Activated B cell treated with CpG ODN at 0.5 μM for 24 hours (primary cell): ENCODE measurements at regions not wholly inside any gene's neighbourhood (a gene's known extent, or its start where the extent isn't known, plus 50 kb on each side); places are given as distances from the start of the nearest gene placed in this dataset.
"Not testable (repeated sequence)": the region's sequence is repeated elsewhere in the genome, so short reads cannot be mapped to it uniquely, and the experiment has no call there.

Experiments used
- ATAC-seq: fragments of 200-7000 bp; cut with Tn5 transposase; one replicate; pipeline ENCODE4 v1.10.0; 2021; ENCODE audit warnings: low read depth, mild to moderate bottlenecking, moderate library complexity
- CTCF ChIA-PET: fragments of 350-600 bp; sonication (Branson Sonifier 250); formaldehyde crosslinking; loops from one replicate; lab custom pipeline; 2021; ENCODE audit warnings: antibody characterized with exemption; lab: Charles Lee
- POLR2A ChIA-PET: fragments of 350-600 bp; sonication (Branson Sonifier 250); formaldehyde crosslinking; loops from one replicate; lab custom pipeline; 2021; ENCODE audit warnings: antibody characterized with exemption; lab: Charles Lee
- DNase-seq: peaks from one replicate; pipeline ENCODE4 v3.0.0; 2022
- H3K27ac Mint-ChIP-seq: one replicate; pipeline ENCODE4 v1.8.0; 2020; ENCODE audit warnings: mixed read lengths
- H3K27me3 Mint-ChIP-seq: one replicate; pipeline ENCODE4 v1.8.0; 2021; ENCODE audit warnings: mixed read lengths
- H3K36me3 Mint-ChIP-seq: one replicate; pipeline ENCODE4 v1.8.0; 2021; ENCODE audit warnings: low read depth, mixed read lengths
- H3K4me1 Mint-ChIP-seq: one replicate; pipeline ENCODE4 v1.8.0; 2021; ENCODE audit warnings: mixed read lengths
- H3K4me3 Mint-ChIP-seq: one replicate; pipeline ENCODE4 v1.8.0; 2020; ENCODE audit warnings: mild to moderate bottlenecking, mixed read lengths
- H3K9me3 Mint-ChIP-seq: one replicate; pipeline ENCODE4 v1.8.0; 2020; ENCODE audit warnings: mixed read lengths
- intact Hi-C: fragments of 100-400 bp; cut with micrococcal nuclease; formaldehyde crosslinking; loops from one replicate; pipeline ENCODE4 v1.15.1; 2024

GRCh38 chr3:75430406-75430805 lies 233.7 kb upstream of the FRG2C start:
- ATAC-seq, H3K4me3 Mint-ChIP-seq, intact Hi-C loops, H3K27ac Mint-ChIP-seq, POLR2A ChIA-PET, H3K27me3 Mint-ChIP-seq, DNase-seq, H3K4me1 Mint-ChIP-seq, H3K9me3 Mint-ChIP-seq: not testable (repeated sequence)
- H3K36me3 Mint-ChIP-seq: peaks cover 62% of the 10 kb centered on the region
- CTCF ChIA-PET: interaction anchor here (1.1 to 2.5 kb wide), 2 partner anchors 68 to 238 kb away, joined by 3 to 9 read pairs; no protein-coding TSS in a partner anchor

- H3K27me3 Mint-ChIP-seq, ATAC-seq, POLR2A ChIA-PET, DNase-seq, CTCF ChIA-PET, H3K27ac Mint-ChIP-seq, H3K9me3 Mint-ChIP-seq, intact Hi-C loops, H3K4me3 Mint-ChIP-seq: not testable (repeated sequence)
- H3K4me1 Mint-ChIP-seq: peaks cover 11% of the 10 kb centered on the region
- H3K36me3 Mint-ChIP-seq: peaks cover 55% of the 10 kb centered on the region
Measured at GRCh38 chr3:75431120-75431519, 233.0 kb upstream of the FRG2C start.

GRCh38 chr3:75432466-75432865 lies 231.7 kb upstream of the FRG2C start:
- H3K9me3 Mint-ChIP-seq, H3K27ac Mint-ChIP-seq, intact Hi-C loops, ATAC-seq, H3K27me3 Mint-ChIP-seq, POLR2A ChIA-PET, CTCF ChIA-PET, H3K4me3 Mint-ChIP-seq, DNase-seq: not testable (repeated sequence)
- H3K36me3 Mint-ChIP-seq: peaks cover 43% of the 10 kb centered on the region
- H3K4me1 Mint-ChIP-seq: peaks cover 13% of the 10 kb centered on the region

- ATAC-seq, H3K4me3 Mint-ChIP-seq, H3K27me3 Mint-ChIP-seq, POLR2A ChIA-PET, CTCF ChIA-PET, intact Hi-C loops, DNase-seq, H3K27ac Mint-ChIP-seq, H3K9me3 Mint-ChIP-seq: not testable (repeated sequence)
- Mint-ChIP-seq H3K36me3 (peaks cover 39% of the 10 kb centered on the region), H3K4me1 (peaks cover 13% of the 10 kb centered on the region)
Measured at GRCh38 chr3:75432885-75433284, 231.2 kb upstream of the FRG2C start.

GRCh38 chr3:75433295-75433694 lies 230.8 kb upstream of the FRG2C start:
- POLR2A ChIA-PET: not testable (repeated sequence)
- peak overlapping the region; percentile 19 for H3K4me3 Mint-ChIP-seq

GRCh38 chr3:75434276-75434912 lies 229.7 kb upstream of the FRG2C start:
- Mint-ChIP-seq H3K36me3 (peaks cover 27% of the 10 kb centered on the region), H3K4me1 (peaks cover 13% of the 10 kb centered on the region), H3K4me3 (peak overlapping the region; percentile 98), H3K27ac (peak overlapping the region; percentile 82)
- DNase-seq, H3K9me3 Mint-ChIP-seq, H3K27me3 Mint-ChIP-seq, CTCF ChIA-PET, intact Hi-C loops, ATAC-seq: not testable (repeated sequence)
- POLR2A ChIA-PET: interaction anchor here (1.3 kb wide), 1 partner anchor 12 kb away, joined by 3 read pairs; no protein-coding TSS in a partner anchor

More at GRCh38 chr3:75433295-75433694, 230.8 kb upstream of the FRG2C start:
- intact Hi-C loops, H3K9me3 Mint-ChIP-seq, DNase-seq, ATAC-seq, H3K27me3 Mint-ChIP-seq, CTCF ChIA-PET: not testable (repeated sequence)
- H3K27ac Mint-ChIP-seq: peak overlapping the region; percentile 12
- peaks cover 13% of the 10 kb centered on the region for H3K4me1 Mint-ChIP-seq
- peaks cover 35% of the 10 kb centered on the region for H3K36me3 Mint-ChIP-seq

DNA sequence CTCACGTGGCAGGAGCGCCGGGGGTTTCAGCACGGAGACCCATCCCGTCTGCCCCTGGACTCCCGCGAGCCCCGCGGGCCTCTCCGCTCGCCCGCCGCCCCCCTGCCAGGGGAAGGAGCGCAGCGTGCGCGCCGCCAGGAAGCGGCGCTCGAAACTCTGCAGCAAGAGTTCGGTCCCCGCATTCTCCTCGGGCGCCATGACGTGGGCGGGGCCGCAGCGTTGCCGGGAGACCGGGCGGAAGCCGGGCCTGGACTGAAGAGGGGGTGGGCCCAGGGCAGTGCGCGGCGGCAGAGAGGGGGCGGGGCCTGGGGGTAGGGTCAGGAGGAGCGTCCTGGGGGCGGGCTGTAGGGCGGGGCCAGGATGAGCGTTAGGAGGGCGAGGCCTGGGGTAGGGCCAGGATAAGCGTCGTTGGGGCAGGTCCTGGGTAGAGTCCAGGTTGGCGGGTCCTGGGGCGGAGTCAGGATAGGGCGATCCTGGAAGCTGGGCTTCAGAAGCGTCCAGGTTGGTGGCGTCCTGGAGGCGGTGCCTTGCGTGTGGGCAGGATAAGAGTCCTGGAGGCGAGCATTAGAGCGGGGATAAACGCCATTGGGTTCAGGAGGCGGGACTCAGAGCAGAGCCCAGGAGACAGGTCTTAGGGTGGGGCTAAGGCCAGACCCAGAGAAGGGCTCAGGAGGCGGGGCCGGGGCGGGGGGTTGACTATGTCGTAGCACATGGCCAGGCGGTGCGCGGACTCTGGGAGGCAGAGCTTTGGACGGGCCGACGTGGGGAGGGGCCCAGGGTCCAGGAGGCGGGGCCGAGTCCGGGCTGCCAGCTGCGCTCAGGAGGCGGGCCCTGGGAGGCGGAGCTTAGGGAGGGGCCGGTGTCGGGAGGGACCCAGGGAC lies 229.0 kb upstream of the FRG2C start:
- H3K9me3 Mint-ChIP-seq, CTCF ChIA-PET, H3K27me3 Mint-ChIP-seq: not testable (repeated sequence)
- POLR2A ChIA-PET: interaction anchor here (1.3 kb wide), 1 partner anchor 13 kb away, joined by 3 read pairs; no protein-coding TSS in a partner anchor
- H3K36me3 Mint-ChIP-seq: peaks cover 22% of the 10 kb centered on the region
- peak overlapping the region; percentile 98 for H3K4me3 Mint-ChIP-seq
- DNase-seq (peak; percentile 98), ATAC-seq (peak; percentile 100)
- H3K27ac Mint-ChIP-seq: peak overlapping the region; percentile 100
- peaks cover 13% of the 10 kb centered on the region for H3K4me1 Mint-ChIP-seq
- intact Hi-C loops: loop anchor here (1.0 to 5.0 kb wide), 2 partner anchors 207 to 350 kb away; partner anchors contain the start of gene ZNF717

DNA sequence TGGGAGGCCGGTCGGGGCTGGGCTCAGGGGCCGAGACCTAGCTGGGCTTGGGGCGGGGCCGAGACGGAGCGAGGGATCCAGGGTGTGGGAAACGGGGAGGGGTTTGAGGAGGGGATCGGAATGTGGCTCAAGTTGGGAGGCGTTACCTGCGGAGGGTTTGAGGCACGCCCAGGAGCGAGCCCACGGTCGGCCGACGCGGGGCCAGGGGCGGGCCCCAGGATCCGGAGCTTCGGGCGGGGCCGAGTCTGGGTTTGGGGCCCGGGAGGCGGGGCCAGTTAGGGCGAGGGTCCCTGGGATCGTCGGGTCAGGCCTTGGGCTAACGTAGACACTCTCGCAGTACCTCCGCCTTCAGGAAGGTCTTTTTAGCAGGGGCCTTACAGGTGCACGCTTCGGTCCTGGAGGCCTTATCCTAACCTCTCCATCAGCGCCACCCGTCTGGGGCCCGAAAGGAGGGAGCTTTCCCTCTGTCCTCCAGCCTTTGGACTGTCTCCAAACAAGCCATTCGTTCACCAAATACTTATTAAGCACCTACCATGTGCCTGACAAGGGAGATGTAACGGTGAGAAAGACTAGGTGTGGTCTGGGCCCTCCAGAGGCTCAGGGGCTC lies 228.2 kb upstream of the FRG2C start:
- Mint-ChIP-seq H3K4me1 (peaks cover 13% of the 10 kb centered on the region), H3K27ac (peak overlapping the region; percentile 100), H3K36me3 (peaks cover 15% of the 10 kb centered on the region), H3K4me3 (peak overlapping the region; percentile 98)
- CTCF ChIA-PET, ATAC-seq, H3K9me3 Mint-ChIP-seq, DNase-seq, H3K27me3 Mint-ChIP-seq: not testable (repeated sequence)
- intact Hi-C loops: loop anchor here (1.0 to 5.0 kb wide), 2 partner anchors 206 to 349 kb away; partner anchors contain the start of gene ZNF717
- POLR2A ChIA-PET: interaction anchor here (0.6 to 1.3 kb wide), 2 partner anchors 12 to 14 kb away, joined by 3 to 16 read pairs; no protein-coding TSS in a partner anchor

GRCh38 chr3:75440986-75441385 lies 223.1 kb upstream of the FRG2C start:
- H3K4me3 Mint-ChIP-seq, ATAC-seq, H3K27me3 Mint-ChIP-seq, H3K9me3 Mint-ChIP-seq, CTCF ChIA-PET, H3K27ac Mint-ChIP-seq, DNase-seq, H3K36me3 Mint-ChIP-seq, POLR2A ChIA-PET, intact Hi-C loops, H3K4me1 Mint-ChIP-seq: not testable (repeated sequence)

DNA sequence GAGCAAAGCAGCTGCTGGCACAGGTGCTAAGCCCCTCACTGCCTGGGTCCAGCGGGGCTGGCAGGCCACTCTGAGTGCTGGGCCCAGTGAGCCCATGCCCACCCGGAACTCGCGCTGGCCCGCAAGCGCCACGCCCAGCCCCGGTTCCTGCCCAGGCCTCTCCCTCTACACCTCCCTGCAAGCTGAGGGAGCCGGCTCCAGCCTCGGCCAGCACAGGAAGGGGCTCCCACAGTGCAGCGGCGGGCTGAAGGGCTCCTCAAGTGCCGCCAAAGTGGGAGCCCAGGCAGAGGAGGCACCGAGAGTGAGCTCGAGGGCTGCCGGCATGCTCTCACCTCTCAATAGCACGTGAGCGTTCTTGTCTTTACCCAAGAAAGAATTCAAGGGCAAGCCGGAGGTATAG lies 219.5 kb upstream of the FRG2C start:
- POLR2A ChIA-PET, H3K4me1 Mint-ChIP-seq, ATAC-seq, H3K36me3 Mint-ChIP-seq, DNase-seq, intact Hi-C loops, H3K27me3 Mint-ChIP-seq, H3K27ac Mint-ChIP-seq, CTCF ChIA-PET, H3K4me3 Mint-ChIP-seq, H3K9me3 Mint-ChIP-seq: not testable (repeated sequence)

DNA sequence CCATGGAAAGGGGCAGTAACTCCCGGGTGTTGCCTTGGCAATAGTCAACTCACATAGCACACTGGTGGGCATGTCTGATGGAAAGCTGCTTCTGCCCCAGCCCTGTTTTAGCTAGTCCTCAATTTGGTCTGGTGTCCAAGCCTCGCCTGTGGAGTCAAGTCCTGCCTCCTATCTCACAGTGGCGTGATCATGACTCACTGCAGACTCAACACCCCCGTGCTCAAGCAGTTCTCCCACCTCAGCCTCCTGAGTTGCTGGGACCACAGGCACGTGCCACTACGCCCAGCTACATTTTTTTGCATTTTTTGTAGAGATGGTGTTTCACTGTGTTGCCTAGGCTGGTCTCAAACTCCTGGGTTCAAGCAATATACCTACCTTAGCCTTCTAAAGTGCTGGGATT lies 218.9 kb upstream of the FRG2C start:
- H3K27ac Mint-ChIP-seq, H3K4me3 Mint-ChIP-seq, POLR2A ChIA-PET, ATAC-seq, intact Hi-C loops, H3K9me3 Mint-ChIP-seq, CTCF ChIA-PET, H3K27me3 Mint-ChIP-seq, H3K4me1 Mint-ChIP-seq, H3K36me3 Mint-ChIP-seq, DNase-seq: not testable (repeated sequence)
